ENCODE measurements at regions not wholly inside any gene's neighbourhood (a gene's known extent, or its start where the extent isn't known, plus 50 kb on each side); places are given as distances from the start of the nearest gene placed in this dataset.
"Not testable (repeated sequence)": the region's sequence is repeated elsewhere in the genome, so short reads cannot be mapped to it uniquely, and the experiment has no call there.

DNA sequence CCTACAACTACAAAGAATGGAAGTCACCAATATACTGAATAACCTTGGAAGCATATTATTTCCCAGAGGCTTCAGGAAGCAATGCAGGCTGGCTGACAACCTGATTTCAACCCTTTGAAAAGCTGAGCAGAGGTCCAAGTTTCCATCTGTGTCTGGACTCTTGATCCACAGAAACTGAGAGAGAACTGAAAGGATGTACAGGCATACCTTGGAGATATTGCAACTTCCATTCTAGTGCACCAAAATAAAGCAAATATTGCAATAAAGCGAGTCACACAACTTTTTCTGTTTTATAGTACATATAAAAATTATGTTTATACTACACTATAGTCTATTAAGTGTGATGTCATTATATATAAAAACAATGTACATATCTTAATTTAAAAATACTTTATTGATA is 85.3 kb downstream of the TYW3 start:
- DNase-seq: no peak

DNA sequence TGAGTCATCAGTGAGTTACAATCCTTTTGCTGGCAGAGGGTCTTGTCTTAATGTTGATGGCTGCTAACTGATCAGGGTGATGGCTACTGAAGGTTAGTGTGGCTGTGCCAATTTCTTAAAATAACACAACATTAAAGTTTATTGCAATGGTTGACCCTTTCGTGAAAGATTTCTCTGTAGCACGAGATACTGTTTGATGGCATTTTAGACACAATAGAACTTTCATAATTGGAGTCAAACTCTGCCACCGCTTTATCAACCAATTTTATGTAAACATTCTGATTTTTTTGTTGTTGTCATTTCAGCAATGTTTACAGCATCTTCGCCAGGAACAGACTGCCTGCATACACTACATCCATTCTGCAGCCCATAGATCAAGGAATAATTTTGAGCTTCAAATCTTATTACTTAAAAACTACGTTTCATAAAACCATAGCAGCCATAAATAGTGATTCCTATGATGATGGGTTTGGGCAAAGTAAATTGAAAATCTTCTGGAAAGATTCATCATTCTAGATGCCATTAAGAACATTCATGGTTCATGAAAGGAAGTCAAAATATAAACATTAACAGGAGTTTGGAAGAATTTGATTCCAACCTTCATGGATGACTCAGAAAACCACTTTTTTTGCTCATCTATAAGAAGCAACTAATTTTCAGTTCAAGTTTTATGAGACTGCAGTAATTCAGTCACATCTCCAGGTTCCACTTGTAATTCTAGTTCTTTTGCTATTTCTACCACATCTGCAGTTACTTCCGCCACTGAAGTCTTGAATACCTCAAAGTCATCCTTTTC is 85.9 kb downstream of the TYW3 start:
- no peak for DNase-seq

DNA sequence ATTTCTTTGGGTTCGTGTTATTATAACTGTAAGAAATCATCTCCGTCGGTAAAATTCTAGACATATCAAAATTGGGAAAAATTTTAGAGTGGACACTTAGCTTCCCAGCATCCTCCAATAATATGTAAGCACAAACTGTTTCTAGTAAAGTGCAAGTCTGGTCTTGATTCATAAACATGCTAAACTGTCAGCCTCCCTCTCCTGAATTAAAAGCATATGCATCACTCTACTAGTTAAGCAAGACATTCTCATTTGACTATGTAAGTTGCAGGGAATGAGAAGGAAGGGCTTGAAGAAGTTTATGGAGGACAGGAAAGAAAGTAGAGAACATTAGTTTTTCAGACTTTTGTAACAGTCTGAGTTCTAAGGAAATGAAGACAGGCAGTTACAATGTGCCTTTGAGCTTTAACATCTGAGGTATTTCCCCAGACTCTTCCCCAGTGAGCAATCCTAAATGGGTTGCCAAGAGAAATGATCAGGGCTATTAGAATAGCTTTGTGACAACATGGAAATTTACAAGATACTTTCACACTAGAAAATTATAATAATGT is 90.0 kb downstream of the TYW3 start:
- DNase-seq: no peak

DNA sequence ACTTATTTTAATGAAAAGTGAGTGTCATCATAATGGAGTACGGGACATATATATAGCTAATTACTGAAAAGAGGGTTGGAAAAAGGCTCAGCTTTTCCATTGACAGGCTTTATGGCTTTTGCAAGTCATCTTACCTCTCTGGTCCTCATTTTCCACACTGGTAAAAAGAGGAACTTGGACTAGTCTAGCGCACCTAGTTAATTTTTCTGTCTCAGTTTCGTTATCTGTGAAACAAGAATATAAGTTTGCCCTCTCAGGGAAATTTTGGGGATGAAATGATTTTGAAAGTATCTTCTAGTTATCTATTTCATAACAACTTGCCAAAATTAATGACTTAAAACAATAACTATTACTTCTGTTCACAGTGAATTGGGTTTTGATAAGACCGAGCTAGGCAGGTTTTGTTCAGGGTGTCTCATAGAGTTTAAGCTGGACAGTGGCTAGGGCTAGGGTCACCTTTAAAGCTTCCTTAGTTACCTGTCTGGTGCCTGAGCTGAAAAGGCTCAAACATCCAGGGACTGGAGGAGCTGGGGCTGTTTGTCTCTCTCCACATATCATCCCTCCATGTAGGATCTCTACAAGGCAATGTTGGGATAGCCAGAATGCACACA is 91.7 kb downstream of the TYW3 start:
- no peak for DNase-seq

DNA sequence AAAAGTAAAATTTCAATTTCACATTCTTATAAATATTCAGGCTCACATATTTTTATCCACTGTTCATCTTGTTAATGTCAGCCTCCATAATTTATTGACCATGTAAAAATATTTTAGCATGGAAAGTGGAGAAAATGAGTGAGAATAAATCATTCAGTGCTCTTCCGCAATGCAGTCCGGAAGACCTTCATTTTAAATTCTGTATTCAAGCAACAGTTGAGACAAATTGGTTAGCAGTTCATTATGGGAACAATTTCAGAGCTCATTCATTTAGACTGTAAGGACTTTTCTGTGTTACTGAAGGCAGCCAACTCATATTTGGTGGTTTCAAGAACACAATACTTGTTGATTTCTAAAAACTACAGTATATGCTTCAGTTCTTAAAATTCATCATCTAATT is 97.8 kb downstream of the TYW3 start:
- no peak for DNase-seq

DNA sequence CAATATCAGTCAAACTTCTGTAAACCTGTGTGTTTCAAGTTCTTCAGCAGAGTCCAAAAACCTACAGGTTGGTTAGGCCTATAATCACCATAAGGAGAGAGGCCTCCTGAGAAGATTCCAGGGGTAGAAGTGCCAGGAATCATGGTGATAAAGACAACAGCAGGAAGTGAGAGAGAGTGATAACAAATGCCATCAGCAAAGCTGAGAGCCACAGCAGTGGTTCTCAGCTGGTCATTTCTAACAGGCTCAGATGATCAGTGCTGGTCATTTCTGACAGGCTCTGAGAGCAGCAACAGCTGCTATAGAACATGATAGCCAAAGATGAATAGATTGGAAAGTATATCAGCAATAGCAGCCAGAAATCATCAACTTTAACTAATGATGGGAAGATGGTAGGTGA is 101.3 kb downstream of the TYW3 start:
- DNase-seq: no peak

DNA sequence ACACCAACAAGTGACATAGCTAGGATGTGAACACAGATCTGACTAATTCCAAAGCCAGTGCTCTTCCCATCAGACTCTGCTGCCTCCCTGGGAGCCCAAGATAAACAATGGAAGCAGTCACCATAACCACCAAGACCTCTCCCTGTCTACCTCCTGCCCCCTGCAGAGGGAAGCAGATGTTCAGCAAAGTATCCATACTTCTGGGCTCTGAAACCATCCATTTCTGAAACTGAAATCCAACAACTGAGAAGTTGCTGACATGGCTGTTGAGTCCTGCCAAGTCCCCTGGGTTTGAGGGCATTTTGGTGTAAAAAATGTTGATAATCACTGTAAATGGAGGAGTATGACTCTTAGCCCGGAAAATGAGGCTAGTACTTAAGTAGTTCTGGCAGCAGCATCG is 102.1 kb downstream of the TYW3 start:
- peak; percentile 96 for DNase-seq

DNA sequence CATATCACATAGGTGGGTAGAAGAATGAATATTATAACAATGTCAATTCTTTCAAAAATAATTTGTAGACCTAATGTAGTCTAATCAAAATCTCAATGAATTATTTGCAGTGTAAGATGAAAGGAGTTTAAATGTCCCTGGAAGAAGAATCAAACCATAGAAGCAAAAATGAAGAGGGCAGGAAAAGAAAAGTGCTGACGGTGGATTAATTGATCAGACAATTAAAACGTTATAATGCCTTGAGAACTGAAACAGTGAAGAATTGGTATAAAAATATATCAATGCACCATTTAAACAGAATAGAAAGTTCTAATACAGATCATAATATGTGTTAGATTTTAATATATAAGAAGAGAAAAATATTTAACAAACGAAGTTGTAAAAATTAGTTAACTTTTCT is 109.8 kb downstream of the TYW3 start:
- no peak for DNase-seq

DNA sequence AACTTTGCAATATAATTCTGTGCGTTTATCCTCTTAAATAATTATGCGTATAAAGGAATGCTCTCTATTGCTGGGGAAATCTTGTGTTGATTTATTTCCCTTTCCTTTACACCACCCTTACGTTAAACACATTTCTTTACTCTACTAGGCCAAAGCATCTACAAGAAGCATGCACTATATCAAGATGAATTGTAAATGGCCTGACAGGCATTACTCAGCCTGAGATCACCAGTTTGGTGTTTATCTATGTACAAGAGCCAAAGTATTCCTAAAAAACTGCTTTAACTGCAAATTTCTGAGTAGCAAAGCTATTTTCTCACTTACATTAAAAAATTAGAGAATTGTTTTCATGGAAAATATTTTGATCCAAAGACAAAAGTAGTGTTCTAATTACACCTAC is 114.8 kb downstream of the TYW3 start:
- DNase-seq: no peak

DNA sequence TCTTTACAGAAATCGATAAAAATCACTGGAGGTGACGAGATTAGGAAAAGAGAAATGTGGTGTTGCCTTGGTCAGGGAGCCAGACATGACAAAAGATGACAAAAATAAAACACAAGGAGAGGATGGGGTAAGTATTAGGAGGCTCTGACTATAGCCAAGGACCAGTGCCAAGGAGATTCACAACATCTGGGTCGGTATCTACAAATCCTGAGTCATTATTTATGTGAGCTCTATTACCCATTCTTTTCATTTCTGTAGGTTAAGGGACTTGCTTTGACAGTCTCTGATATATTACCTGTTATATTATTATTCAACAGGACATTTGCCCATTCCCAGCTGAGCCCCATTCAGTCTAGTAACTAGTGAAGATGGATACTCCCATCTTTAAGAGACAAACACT is 120.8 kb downstream of the TYW3 start:
- no peak for DNase-seq

DNA sequence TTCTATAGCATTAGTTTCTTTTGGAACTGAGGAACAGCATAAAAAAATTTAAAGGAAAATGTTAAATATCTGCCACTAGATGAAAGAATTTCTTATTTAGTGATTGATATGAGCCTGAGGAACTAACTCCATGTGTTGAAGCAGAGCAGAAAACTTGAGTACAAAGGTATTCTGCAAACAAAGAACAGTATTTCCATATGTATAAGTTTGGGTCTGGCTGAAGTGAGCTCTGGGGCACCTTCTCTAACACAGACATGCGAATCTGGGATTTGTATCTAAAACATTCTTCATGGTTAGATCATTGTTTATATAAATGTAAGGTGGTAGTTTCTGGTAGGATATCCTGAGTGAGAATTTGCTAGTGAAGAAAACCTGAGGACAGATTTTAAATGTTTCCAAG is 123.2 kb downstream of the TYW3 start:
- no peak for DNase-seq

DNA sequence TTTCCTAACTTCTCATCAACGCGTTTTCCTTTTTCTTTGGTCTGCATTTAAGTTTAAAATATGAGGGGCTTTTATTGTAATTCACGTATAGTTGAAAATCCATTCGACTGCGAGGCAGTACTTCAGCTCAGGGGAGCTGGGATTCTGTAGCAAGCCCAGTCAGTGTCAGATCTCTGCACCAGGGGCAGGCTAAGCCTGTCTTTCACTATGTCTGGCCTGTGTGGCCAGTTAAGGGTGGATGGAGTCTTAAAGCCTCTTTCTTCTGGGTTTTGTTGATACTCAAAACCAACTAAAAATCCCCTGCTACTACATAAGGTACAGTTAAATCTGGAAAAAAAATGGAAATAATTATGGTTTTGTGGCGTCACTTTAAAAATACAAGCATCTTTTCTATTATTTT is 124.7 kb downstream of the TYW3 start:
- no peak for DNase-seq

DNA sequence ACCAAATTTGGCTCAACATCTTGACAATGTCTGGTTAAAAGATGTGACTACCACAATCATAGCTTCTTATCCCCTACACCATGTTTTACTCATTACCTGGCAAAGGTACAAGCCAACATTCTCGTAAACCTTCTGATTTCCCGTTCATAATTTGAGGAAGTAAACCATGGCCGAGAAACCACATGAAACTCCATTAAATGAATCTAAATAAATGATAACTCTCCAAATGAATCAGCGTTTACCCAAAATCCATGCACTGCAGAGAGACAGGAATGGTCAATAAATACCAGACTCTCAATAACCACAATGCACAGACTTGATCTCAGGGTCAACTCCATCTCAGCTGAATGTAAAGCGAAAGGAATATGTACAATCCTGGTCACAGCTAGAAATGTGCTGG is 125.2 kb downstream of the TYW3 start:
- DNase-seq: no peak

DNA sequence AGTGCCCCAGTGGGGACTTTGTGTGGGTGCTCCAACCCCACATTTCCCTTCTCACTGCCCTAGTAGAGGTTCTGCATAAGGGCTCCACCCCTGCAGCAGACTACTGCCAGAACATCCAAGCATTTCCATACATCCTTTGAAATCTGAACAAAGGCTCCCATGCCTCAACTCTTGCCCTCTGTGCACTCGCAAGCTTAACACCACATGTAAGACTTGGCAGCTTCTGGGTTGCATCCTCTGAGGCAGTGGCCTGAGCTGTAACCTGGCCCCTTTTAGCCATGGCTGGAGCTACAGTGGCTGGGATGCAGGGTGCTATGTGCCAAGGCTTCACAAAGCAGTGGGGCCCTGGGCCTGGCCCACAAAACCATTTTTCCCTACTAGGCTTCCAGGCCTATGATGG is 128.9 kb downstream of the TYW3 start:
- no peak for DNase-seq

DNA sequence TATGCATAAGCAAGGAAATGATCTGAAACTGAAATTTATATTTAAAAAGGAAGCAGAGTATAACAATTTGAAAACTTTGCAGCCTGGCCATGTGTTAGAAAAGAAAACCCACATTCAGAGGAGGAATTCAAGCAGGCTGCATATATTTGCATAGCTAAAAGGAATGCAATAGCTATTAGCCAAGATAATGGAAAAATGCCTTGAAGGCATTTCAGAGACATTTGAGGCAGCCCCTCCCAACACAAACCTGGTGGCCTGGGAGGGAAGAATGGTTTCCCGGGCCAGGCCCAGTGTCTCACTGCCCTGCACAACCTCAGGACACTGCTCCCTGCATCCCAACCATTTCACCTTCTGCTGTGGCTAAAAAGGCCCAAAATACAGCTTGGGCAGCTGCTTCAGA is 136.8 kb downstream of the TYW3 start:
- no peak for DNase-seq

DNA sequence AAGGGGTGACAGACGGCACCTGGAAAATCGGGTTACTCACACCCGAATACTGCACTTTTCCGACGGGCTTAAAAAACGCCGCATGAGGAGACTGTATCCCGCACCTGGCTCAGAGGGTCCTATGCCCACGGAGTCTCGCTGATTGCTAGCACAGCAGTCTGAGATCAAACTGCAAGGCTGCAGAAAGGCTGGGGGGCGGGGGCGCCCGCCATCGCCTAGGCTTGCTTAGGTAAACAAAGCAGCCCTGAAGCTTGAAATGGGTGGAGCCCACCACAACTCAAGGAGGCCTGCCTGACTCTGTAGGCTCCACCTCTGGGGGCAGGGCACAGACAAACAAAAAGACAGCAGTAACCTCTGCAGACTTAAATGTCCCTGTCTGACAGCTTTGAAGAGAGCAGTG is 144.4 kb downstream of the TYW3 start:
- not testable (repeated sequence) for DNase-seq

DNA sequence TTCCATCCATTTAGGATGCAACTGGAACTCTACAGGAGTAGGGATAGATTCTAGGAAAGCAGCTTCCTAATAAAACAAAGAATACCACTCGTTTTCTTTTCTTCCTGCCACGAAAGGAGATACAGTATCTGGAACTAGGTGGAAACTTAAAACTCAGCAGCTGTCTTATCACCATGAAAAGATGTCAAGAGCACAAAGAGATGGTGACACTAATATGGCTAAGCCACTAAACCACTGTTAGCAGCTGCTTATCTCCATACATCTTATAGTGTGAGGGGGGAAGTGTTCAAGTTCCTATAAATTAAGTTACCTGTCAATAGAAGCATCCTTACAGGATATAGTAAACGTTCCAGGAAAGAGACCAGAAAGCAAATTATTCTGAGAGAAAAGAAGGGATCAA is 162.5 kb downstream of the TYW3 start:
- DNase-seq: no peak

DNA sequence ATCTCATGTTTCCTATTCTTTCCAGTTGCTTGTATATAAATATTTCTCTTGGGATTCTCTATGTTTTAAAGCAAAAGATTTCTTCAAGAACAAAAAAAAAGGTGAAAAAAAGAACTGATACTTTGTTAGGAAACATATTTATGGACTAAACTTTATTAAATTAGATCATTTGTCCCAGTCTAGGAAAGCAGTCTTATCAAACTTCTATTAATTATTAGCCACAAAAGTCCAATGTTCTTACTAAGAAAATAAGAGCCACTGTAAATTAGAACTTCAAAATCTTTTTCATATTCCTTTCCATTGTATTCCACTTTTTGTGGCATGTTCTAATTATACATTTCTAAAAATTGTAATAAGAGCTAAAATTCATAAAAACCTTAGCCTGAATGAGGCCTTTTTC is 175.2 kb downstream of the TYW3 start:
- DNase-seq: no peak

DNA sequence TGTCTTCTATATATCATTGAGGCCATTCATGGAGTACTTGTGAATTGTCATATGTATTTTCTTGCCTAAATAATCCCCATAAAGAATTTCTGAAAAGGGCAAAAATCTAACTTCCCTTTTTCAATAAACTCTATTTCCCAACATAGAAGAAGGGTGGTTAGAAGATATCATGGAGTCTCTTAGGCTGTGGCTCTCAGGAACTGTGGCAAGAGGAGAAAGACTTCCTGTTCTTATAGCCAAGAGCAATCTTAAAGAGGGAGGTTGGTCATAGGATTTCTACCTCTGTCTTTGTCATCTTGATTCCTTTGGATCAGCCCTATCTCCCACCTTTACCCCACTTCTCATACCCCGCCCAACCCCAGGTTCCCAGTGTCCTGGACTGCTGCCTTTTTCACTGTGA is 175.8 kb downstream of the TYW3 start:
- no peak for DNase-seq

DNA sequence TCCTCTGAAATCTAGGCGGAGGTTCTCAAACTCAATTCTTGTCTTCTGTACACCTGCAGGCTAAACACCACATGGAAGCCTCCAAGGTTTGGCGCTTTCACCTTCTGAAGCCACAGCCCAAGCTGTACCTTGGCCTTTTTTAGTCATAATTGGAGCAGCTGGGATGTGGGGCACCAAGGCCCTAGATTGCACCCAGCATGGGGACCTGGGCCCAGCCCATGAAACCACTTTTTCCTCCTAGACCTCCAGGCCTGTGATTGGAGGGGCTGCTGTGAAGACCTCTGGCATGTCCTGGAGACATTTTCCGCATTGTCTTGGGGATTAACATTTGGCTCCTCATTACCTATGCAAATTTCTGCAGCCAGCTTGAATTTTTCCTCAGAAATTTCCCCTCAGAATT is 181.0 kb downstream of the TYW3 start:
- no peak for DNase-seq

DNA sequence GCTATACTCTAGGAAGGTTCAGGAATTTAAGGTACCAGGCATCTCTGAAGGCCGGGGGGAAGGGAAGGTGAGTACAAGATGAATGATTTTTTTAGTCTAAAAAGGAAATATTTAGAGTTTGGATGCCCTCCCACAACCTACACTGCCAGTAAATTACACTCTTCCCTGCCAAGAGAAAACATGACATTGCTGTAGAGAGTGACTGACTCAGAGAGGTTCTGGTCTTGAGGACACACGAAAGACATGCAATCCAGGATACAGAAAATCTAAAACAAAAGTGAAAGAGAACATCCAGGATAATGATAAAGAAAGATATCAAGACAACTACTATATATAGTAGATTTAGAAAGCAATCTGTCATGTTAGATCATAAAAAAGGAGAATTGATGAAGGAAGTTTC is 200.5 kb downstream of the TYW3 start:
- peak; percentile 43 for DNase-seq

DNA sequence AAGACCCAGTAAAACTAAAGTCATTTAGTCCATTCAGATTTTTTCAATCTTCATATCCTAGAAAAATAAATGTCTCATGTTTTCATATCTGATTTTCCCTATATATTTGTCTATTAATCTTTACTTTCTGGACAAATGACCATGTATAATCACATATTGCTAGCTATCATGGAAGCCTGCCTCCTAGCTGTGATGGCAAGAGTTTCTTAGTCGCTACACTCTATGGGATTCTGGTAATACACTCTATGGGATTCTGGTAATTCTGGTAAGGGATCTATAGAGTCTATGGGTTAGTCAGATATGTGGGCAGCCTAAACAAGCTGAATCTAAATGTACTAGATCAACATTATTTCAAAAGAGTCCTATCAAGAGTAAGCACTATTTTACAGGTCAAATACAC is 198.7 kb upstream of the LHX8 start:
- no peak for DNase-seq

DNA sequence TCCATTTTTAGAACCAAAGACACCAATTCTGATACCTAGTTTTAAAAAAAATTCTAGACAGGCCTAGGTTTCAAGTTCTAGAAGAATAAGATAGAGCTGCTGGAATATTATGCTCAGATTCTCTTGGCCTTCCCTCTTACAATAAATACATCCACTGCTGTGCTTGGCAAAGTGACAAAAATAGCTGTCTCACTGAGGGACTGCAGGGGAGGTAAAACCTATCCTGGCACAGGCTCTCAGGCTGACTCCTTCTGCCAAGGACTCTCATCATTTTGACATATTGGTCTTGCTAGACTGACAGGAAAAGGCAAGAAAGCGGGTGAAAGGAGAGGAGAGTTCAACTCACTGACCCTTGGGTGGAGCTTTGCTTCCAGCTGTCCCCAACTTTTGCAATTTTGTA is 197.0 kb upstream of the LHX8 start:
- DNase-seq: peak; percentile 96

DNA sequence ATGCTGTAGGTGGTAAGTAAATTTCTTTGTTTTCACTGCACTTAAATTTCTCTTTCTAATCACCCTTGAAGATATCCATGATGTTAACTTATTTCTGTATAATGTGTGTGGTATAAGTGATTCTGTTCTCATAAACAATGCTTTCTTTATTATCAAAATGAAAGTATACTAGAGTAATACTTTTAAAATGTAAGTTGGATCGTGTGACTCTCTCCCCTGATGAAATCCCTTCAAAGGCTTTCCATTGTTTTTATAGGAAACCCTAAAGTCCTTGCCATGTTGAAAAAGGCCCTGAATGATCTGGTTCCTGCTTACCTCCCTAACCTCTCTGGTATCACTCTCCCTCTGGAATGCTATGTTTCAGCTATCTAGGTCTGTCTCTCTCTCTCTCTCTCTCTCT is 191.1 kb upstream of the LHX8 start:
- no peak for DNase-seq

DNA sequence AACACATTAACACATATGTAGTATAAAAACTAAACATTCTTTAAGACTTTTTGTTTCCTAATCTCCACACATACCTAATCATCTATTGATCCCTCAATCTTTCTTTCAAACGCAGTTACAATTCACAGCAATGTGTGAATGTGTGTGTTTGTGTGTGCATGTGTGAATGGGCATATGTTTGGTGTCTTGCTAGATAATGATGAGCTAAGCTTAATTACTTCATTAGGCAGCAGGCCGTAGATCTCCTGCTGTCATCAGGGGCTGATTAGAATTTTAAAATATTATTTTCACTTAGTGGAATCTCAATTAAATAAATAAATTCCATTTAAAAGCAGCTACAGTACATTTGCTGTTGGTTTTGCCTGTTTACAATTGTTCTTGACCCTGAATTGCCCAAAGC is 187.8 kb upstream of the LHX8 start:
- no peak for DNase-seq

All from NCI-H446 treated with DMSO at 0.1 percent for 48 hours (cell line).